Mesendoderm (in vitro differentiated cells): ENCODE measurements at regions not wholly inside any gene's neighbourhood (a gene's known extent, or its start where the extent isn't known, plus 50 kb on each side); places are given as distances from the start of the nearest gene placed in this dataset.

Experiments used
- DNase-seq: peaks from one replicate; pipeline ENCODE4 v3.0.0; 2013
- H2AK5ac ChIP-seq: 2 replicates; pipeline ENCODE4 v1.6.1; 2013; ENCODE audit warnings: low read length, inconsistent platforms
- H2BK120ac ChIP-seq: 2 replicates; pipeline ENCODE4 v1.6.1; 2013; ENCODE audit warnings: low read depth, mild to moderate bottlenecking, low read length, moderate library complexity, mixed read lengths
- H2BK15ac ChIP-seq: replicated peaks from 2 replicates; pipeline ENCODE4 v1.6.1; 2013; ENCODE audit warnings: low read depth, mild to moderate bottlenecking, moderate library complexity
- H2BK5ac ChIP-seq: 2 replicates; pipeline ENCODE4 v1.6.1; 2013; ENCODE audit warnings: low read length, inconsistent platforms
- H3K18ac ChIP-seq: 2 replicates; pipeline ENCODE4 v1.6.1; 2013; ENCODE audit warnings: mild to moderate bottlenecking, low read length, mixed read lengths
- H3K23ac ChIP-seq: one replicate; pipeline ENCODE4 v1.6.1; 2013; ENCODE audit warnings: low read length
- H3K27ac ChIP-seq: 2 replicates; pipeline ENCODE4 v1.5.1; 2013; ENCODE audit warnings: low read depth, mild to moderate bottlenecking, inconsistent platforms, low read length, moderate library complexity
- H3K27me3 ChIP-seq: 2 replicates; pipeline ENCODE4 v1.6.1; 2013; ENCODE audit warnings: low read length, control low read depth, mild to moderate bottlenecking, inconsistent platforms; ENCODE audit not compliant: insufficient read depth, poor library complexity
- H3K36me3 ChIP-seq: 2 replicates; pipeline ENCODE4 v1.6.1; 2013; ENCODE audit warnings: low read length, inconsistent platforms; ENCODE audit not compliant: control insufficient read depth, insufficient read depth
- H3K4ac ChIP-seq: one replicate; pipeline ENCODE4 v1.6.1; 2013; ENCODE audit warnings: low read depth, mild to moderate bottlenecking, low read length, moderate library complexity
- H3K4me1 ChIP-seq: 2 replicates; pipeline ENCODE4 v1.6.1; 2013; ENCODE audit warnings: low read depth, low read length, inconsistent platforms; ENCODE audit not compliant: control insufficient read depth
- H3K4me2 ChIP-seq: 2 replicates; pipeline ENCODE4 v1.6.1; 2013; ENCODE audit warnings: low read length
- H3K4me3 ChIP-seq: 2 replicates; pipeline ENCODE4 v1.5.1; 2013; ENCODE audit warnings: mild to moderate bottlenecking, low read length
- H3K56ac ChIP-seq: one replicate; pipeline ENCODE4 v1.6.1; 2013; ENCODE audit warnings: low read length
- H3K79me1 ChIP-seq: 2 replicates; pipeline ENCODE4 v1.6.1; 2013; ENCODE audit warnings: low read length, inconsistent platforms
- H3K79me2 ChIP-seq: 2 replicates; pipeline ENCODE4 v1.6.1; 2013; ENCODE audit warnings: mild to moderate bottlenecking, low read length; ENCODE audit not compliant: control insufficient read depth, insufficient read depth
- H3K9ac ChIP-seq: 2 replicates; pipeline ENCODE4 v1.6.1; 2013; ENCODE audit warnings: low read length, inconsistent platforms
- H4K5ac ChIP-seq: one replicate; pipeline ENCODE4 v1.6.1; 2013; ENCODE audit warnings: low read length
- H4K8ac ChIP-seq: one replicate; pipeline ENCODE4 v1.6.1; 2013; ENCODE audit warnings: low read depth, mild to moderate bottlenecking, control low read depth, low read length, moderate library complexity
- WGBS: extraction: QIAGEN DNeasy Blood & Tissue Kit; methylation state at CpG from one replicate; pipeline ENCODE4 v1.1.7; 2013; ENCODE audit warnings: low lambda C conversion rate, missing lambda C conversion rate; ENCODE audit not compliant: insufficient coverage; ENCODE audit errors: extremely low coverage; 5-methylcytosine and 5-hydroxymethylcytosine counted together

DNA sequence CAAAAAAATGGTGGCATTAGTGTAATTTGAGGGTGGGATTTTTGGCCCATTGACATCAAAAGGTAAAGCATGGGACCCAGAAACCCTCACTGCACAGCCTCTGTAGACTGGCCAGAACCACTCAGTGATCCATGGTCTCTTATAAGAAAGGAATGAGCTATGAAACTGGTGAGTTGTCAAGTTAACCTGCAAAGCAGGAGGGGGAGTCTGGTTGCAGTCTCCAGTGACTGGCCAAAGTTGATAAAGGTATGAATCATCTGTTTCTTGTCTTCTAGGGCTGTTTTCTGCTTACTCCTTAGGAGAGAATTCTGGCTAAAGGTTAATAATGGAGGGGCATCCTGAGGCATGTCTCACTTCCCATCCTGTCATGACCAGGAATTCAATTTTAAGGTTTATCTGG is 325.2 kb downstream of the TLR4 start:
- no peak overlapping the region for H3K23ac ChIP-seq
- H2BK120ac ChIP-seq = no peak overlapping the region
- H3K4ac ChIP-seq = no peak overlapping the region
- no peak overlapping the region for H3K9ac ChIP-seq
- H3K4me2 ChIP-seq = no peak overlapping the region
- no peak overlapping the region for H2BK5ac ChIP-seq
- DNase-seq = no peak
- no peaks in the 10 kb centered on the region for H3K79me2 ChIP-seq
- H3K36me3 ChIP-seq = no peaks in the 10 kb centered on the region
- H4K8ac ChIP-seq = no peak overlapping the region
- H3K4me3 ChIP-seq = no peak overlapping the region
- H4K5ac ChIP-seq = no peak overlapping the region
- H2AK5ac ChIP-seq = no peak overlapping the region
- no peak overlapping the region for H3K56ac ChIP-seq
- no peak overlapping the region for H3K27ac ChIP-seq
- no peak overlapping the region for H2BK15ac ChIP-seq
- no peaks in the 10 kb centered on the region for H3K27me3 ChIP-seq
- no peaks in the 10 kb centered on the region for H3K79me1 ChIP-seq
- no peaks in the 10 kb centered on the region for H3K4me1 ChIP-seq
- no peak overlapping the region for H3K18ac ChIP-seq

DNA sequence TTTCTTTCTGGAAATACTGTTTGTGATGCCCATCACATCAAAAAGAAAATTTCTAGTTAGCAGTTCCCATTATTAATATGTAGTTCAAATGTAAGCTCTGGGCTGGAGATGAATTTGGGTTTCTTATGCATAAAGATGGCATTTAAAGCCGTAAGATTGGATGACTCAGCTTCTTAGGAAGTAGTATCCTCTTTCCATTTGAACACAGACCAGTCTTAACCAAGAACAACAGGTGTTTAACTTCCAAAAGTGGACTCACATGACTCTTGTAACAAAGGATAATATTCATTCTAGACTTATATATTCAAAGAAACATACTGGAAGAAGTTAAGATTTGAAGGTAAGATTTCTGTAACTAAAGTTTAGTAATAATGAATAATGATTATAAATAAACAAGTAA is 330.5 kb downstream of the TLR4 start:
- H3K4ac ChIP-seq = no peak overlapping the region
- H3K9ac ChIP-seq = no peak overlapping the region
- WGBS = no CpG with 5 or more reads among the region's 1 CpG

DNA sequence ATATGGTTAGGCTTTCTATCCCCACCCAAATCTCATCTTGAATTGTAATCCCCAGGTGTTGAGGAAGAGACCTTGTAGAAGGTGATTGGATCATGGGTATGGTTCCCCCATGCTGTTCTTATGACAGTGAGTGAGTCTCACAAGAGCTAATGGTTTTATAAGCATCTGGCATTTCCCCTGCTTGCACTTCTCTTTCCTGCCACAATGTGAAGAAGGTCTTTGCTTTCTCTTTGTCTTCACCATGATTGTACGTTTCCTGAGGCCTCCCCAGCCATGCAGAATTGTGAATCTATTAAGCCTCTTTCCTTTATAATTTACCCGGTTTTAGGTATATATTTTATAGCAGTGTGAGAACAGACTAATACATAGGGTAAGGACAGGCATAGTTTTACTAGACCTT is 334.5 kb downstream of the TLR4 start:
- DNase-seq = peak; percentile 45
- Histone ChIP-seq H3K79me2 (no peaks in the 10 kb centered on the region), H2BK15ac (no peak overlapping the region), H3K9ac (no peak overlapping the region), H2BK120ac (no peak overlapping the region), H3K4me2 (no peak overlapping the region), H4K5ac (no peak overlapping the region), H3K79me1 (no peaks in the 10 kb centered on the region), H3K4ac (no peak overlapping the region), H2BK5ac (no peak overlapping the region), H2AK5ac (no peak overlapping the region), H3K18ac (no peak overlapping the region), H3K4me3 (no peak overlapping the region), H3K56ac (no peak overlapping the region), H3K4me1 (no peaks in the 10 kb centered on the region), H3K27me3 (no peaks in the 10 kb centered on the region), H3K23ac (no peak overlapping the region), H3K27ac (no peak overlapping the region), H3K36me3 (no peaks in the 10 kb centered on the region), H4K8ac (no peak overlapping the region)
- no CpG with 5 or more reads among the region's 2 CpGs for WGBS

More for the DNA sequence above, 330.5 kb downstream of the TLR4 start:
- no peak overlapping the region for H3K56ac ChIP-seq
- no peak overlapping the region for H2BK120ac ChIP-seq
- no peaks in the 10 kb centered on the region for H3K79me1 ChIP-seq
- H3K23ac ChIP-seq = no peak overlapping the region
- no peak overlapping the region for H2BK15ac ChIP-seq
- no peaks in the 10 kb centered on the region for H3K36me3 ChIP-seq
- H3K4me1 ChIP-seq = no peaks in the 10 kb centered on the region
- no peak overlapping the region for H3K4me3 ChIP-seq
- no peak overlapping the region for H4K8ac ChIP-seq
- no peak overlapping the region for H4K5ac ChIP-seq
- no peak overlapping the region for H3K27ac ChIP-seq
- no peak overlapping the region for H2BK5ac ChIP-seq
- no peak overlapping the region for H2AK5ac ChIP-seq
- no peaks in the 10 kb centered on the region for H3K27me3 ChIP-seq
- no peak overlapping the region for H3K4me2 ChIP-seq
- no peak for DNase-seq
- H3K79me2 ChIP-seq = no peaks in the 10 kb centered on the region
- H3K18ac ChIP-seq = no peak overlapping the region

DNA sequence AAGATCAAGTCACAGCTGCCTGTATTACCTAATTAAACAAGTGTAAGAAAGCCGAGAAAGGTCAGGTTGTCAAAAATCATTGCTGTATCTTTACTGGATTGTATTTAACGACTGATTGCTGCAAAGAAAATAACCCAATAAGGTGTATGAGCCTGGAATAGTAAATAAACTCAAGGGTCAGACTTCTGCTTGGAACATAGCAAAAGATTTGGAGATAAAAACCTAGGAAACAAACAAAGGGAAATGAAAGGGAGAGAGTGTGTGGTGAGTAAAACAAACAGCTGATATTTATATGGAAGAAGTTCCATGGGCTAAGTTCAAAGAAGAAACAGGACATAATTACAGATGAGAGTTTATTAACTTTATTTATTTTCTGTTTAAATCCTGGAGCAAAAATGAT is 354.0 kb downstream of the TLR4 start:
- H3K4ac ChIP-seq = no peak overlapping the region
- no peak for DNase-seq
- no peak overlapping the region for H3K4me2 ChIP-seq
- H2BK120ac ChIP-seq = no peak overlapping the region
- no peak overlapping the region for H3K9ac ChIP-seq
- no peak overlapping the region for H3K23ac ChIP-seq
- no peak overlapping the region for H2BK5ac ChIP-seq
- no peak overlapping the region for H3K56ac ChIP-seq
- H4K8ac ChIP-seq = no peak overlapping the region
- H3K4me1 ChIP-seq = no peaks in the 10 kb centered on the region
- no peak overlapping the region for H3K27ac ChIP-seq
- WGBS = no CpG with 5 or more reads among the region's 2 CpGs
- no peak overlapping the region for H3K4me3 ChIP-seq
- H2BK15ac ChIP-seq = no peak overlapping the region
- H3K27me3 ChIP-seq = no peaks in the 10 kb centered on the region
- no peak overlapping the region for H4K5ac ChIP-seq
- H3K79me1 ChIP-seq = no peaks in the 10 kb centered on the region
- no peak overlapping the region for H3K18ac ChIP-seq
- no peak overlapping the region for H2AK5ac ChIP-seq
- no peaks in the 10 kb centered on the region for H3K79me2 ChIP-seq
- H3K36me3 ChIP-seq = no peaks in the 10 kb centered on the region

- Histone ChIP-seq H2BK120ac (no peak overlapping the region), H3K4me1 (no peaks in the 10 kb centered on the region), H3K27ac (no peak overlapping the region), H4K5ac (no peak overlapping the region), H2AK5ac (no peak overlapping the region), H2BK5ac (no peak overlapping the region), H3K36me3 (no peaks in the 10 kb centered on the region), H3K79me1 (no peaks in the 10 kb centered on the region), H3K4me2 (no peak overlapping the region), H3K4ac (no peak overlapping the region), H3K4me3 (no peak overlapping the region), H3K56ac (no peak overlapping the region), H3K9ac (no peak overlapping the region), H3K23ac (no peak overlapping the region), H4K8ac (no peak overlapping the region), H3K18ac (no peak overlapping the region), H2BK15ac (no peak overlapping the region), H3K79me2 (no peaks in the 10 kb centered on the region), H3K27me3 (no peaks in the 10 kb centered on the region)
- WGBS = no CpG with 5 or more reads among the region's 11 CpGs
- peak; percentile 51 for DNase-seq
These were observed 355.5 kb downstream of the TLR4 start for GRCh38 chr9:118059484-118060278.

- Histone ChIP-seq H3K4me3 (no peak overlapping the region), H3K4me1 (no peaks in the 10 kb centered on the region), H3K9ac (no peak overlapping the region), H3K79me1 (no peaks in the 10 kb centered on the region), H3K79me2 (no peaks in the 10 kb centered on the region), H3K23ac (no peak overlapping the region), H3K27me3 (no peaks in the 10 kb centered on the region), H2BK5ac (no peak overlapping the region), H2BK15ac (no peak overlapping the region), H4K5ac (no peak overlapping the region), H3K56ac (no peak overlapping the region), H3K36me3 (no peaks in the 10 kb centered on the region), H2AK5ac (no peak overlapping the region), H2BK120ac (no peak overlapping the region), H3K4ac (no peak overlapping the region), H3K18ac (no peak overlapping the region), H4K8ac (no peak overlapping the region), H3K27ac (no peak overlapping the region), H3K4me2 (no peak overlapping the region)
- no CpG with 5 or more reads among the region's 13 CpGs for WGBS
- no peak for DNase-seq
These were observed 379.0 kb downstream of the TLR4 start for GRCh38 chr9:118083161-118083560.
